GM19372 (cell line): ENCODE measurements at regions not wholly inside any gene's neighbourhood (a gene's known extent, or its start where the extent isn't known, plus 50 kb on each side); places are given as distances from the start of the nearest gene placed in this dataset.

ENCODE experiments used
- ATAC-seq: cut with Tn5 transposase; IDR thresholded peaks from one replicate; pipeline ENCODE4 v1.9.1; 2021; ENCODE audit warnings: mild to moderate bottlenecking, low read depth, moderate library complexity; ENCODE audit not compliant: unreplicated experiment

- ATAC-seq, result no peak
Observed at GRCh38 chr7:25788371-25788770, 363.6 kb upstream of the NFE2L3 start.

- no peak for ATAC-seq
Observed at GRCh38 chr7:25788961-25789620, 362.9 kb upstream of the NFE2L3 start.

- no peak for ATAC-seq
Observed at GRCh38 chr7:25789701-25790640, 362.0 kb upstream of the NFE2L3 start.

- no peak for ATAC-seq
Observed at GRCh38 chr7:25790963-25791362, 361.0 kb upstream of the NFE2L3 start.

GRCh38 chr7:25792586-25792985, 359.4 kb upstream of the NFE2L3 start:
- no peak for ATAC-seq

GRCh38 chr7:25795824-25796235, 356.2 kb upstream of the NFE2L3 start:
- no peak for ATAC-seq

- ATAC-seq, result no peak
Observed at GRCh38 chr7:25798344-25798743, 353.7 kb upstream of the NFE2L3 start.

- ATAC-seq, result no peak
Observed at GRCh38 chr7:25801214-25801613, 350.8 kb upstream of the NFE2L3 start.

- ATAC-seq, result no peak
Observed at GRCh38 chr7:25802057-25802456, 349.9 kb upstream of the NFE2L3 start.

GRCh38 chr7:25802473-25802872, 349.5 kb upstream of the NFE2L3 start:
- no peak for ATAC-seq

GRCh38 chr7:25803117-25803887, 348.7 kb upstream of the NFE2L3 start:
- no peak for ATAC-seq

GRCh38 chr7:25804154-25804553, 347.8 kb upstream of the NFE2L3 start:
- no peak for ATAC-seq

- no peak for ATAC-seq
Observed at GRCh38 chr7:25805027-25805687, 346.8 kb upstream of the NFE2L3 start.

- no peak for ATAC-seq
Observed at GRCh38 chr7:25807086-25807611, 344.8 kb upstream of the NFE2L3 start.

- ATAC-seq, result no peak
Observed at GRCh38 chr7:25809441-25809840, 342.6 kb upstream of the NFE2L3 start.

- no peak for ATAC-seq
Observed at GRCh38 chr7:25812086-25812850, 339.7 kb upstream of the NFE2L3 start.

GRCh38 chr7:25813381-25813780, 338.6 kb upstream of the NFE2L3 start:
- ATAC-seq, result no peak

- no peak for ATAC-seq
Observed at GRCh38 chr7:25815711-25816110, 336.3 kb upstream of the NFE2L3 start.

GRCh38 chr7:25820432-25821040, 331.5 kb upstream of the NFE2L3 start:
- no peak for ATAC-seq
